ENCODE measurements at regions not wholly inside any gene's neighbourhood (a gene's known extent, or its start where the extent isn't known, plus 50 kb on each side); places are given as distances from the start of the nearest gene placed in this dataset.
A peak's percentile ranks its signal among the peaks of the same experiment; 100 is the strongest.

DNA sequence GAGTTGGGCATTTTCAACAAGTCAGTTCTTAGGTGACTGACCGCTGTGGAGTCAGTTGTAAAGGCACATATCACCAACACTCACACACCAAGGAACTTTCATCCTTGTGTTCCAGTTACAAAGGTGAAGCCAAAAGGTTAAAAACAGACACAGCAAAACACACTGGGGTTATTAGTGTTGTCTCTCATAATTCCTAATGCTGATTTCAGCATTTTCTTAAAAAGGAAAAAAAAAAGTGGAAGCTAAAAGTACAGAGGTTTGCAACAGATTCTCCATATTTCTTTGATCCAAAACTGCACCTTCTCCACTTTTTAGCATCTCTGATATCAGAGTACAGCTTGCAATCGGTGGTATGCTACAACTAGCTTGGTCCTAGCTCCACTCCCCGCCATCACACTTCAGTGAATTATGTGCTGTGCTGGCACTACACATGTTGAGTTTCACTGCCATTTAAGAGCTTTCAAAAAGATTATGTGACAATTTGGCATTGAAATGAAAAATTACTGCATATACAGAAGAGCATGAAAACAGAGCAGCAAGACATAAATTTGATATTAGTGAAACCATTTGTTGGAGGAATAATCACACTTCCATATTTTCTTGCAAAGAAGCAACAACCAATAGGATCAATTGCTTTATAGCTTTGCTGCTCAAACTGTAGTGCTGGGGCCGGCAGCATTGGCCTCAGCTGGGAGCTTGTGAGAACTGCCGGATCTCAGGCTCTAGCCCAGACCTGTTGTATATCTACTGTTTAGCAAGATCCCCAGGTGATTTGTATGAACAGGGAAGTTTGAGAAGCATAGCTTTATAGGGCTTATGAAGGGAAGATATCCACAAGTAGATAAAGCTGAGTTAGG, 62.3 kb upstream of the DAPL1 start:
- no peak for DNase-seq (ENCODE audit: low read depth, low spot score)

DNA sequence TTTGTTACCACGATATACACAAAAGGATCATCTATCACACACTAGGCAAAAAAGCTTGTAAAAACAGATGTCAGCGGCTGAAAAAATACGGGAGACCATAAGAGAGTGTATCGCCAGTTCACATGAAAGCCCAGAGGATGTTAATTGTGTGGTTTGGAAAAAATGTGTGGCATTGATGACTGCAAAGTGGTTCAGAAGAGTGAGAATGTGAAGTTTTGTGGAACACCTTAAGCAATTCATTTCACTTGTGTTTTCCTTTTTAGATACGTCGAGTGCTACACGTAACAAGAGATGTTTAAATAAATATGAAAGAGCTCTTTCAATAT, 61.7 kb upstream of the DAPL1 start:
- DNase-seq (ENCODE audit: low read depth, low spot score): no peak

DNA sequence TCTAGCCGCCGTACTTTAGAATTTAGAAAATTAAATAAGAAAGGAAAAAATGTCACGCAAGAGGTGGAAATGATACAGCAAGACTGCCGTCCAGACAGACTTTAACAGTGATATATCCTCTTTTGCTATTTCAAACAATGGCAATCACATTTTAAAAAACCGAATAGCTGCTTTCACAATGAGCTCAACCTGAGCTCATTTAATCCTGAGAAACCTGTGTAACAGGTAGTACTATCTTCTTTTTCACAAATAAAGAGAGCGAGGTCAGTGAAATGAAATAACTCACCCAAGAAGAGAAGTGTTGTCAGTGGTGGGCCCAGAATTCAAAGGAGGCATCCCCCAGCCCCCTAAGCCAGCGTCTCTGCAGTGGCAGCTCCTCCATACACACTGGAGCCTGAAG, 60.7 kb upstream of the DAPL1 start:
- DNase-seq (ENCODE audit: low read depth, low spot score): no peak

DNA sequence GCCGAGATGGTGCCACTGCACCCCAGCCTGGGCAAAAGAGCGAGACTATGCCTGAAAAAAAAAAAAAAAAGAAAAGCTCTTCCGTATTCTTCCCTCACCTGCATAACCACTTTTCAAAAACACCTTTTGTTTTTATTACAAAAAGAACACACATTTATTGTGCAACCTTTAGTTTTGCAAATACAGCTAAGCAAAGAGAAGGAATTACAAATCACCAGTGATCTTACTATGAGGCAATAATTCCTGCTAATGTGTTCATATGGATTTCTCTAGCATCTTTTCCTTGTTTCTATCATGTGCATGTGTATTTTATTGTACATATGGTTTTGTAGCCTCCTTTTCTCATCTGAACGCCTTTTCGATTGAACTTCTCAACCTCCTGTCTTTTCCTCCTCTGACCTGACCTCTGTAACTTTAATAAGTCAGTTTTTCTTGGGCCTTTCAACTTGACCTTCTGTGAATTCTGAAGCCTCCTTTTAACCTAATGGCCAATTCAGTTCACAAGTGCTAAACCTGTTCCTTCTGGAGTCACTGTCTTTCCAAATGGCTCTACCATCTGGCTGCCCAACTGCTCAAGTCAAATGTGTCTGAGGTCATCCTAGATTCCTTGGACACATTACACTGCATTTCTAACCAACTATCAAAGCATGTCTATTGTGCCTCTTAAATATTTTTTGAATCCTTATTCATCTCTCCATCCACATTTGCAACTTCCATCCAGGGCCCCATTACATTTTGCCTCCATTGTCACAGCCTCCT, 59.1 kb upstream of the DAPL1 start:
- no peak for DNase-seq (ENCODE audit: low read depth, low spot score)

DNA sequence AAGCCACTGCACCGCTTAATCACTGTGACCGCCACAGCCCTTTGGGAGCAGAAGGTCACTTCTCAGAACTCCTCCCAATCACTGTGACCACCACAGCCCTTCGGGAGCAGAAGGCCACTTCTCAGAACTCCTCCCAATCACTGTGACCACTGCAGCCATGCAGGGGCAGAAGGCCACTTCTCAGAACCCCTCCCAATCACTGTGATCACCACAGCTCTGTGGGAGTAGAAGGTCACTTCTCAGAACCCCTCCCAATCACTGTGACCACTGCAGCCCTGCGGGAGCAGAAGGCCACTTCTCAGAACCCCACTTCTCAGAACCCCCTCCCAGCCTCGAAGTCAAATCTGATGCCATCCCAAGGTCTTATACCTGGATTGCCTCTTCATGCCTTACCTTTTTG, 56.8 kb upstream of the DAPL1 start:
- no peak for DNase-seq (ENCODE audit: low read depth, low spot score)

DNA sequence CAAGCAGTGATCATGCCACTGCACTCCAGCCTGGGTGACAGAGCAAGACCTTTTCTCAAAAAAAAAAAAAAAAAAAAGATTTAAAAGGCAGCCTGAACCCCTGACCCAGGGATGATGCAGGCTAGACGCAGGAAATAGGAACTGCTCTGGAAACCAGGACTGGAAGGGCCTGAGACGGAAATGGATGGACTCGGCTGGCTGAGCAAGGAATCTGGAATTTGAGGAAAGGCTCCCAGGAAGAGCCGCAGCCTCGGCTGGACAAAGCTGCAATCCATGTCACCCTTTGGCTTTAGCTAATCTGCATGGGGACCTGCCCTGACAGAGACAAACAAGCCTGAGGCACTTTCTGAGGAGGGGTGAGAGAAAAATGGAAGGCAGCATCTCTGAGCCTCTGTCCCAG, 55.0 kb upstream of the DAPL1 start:
- DNase-seq (ENCODE audit: low read depth, low spot score): no peak

DNA sequence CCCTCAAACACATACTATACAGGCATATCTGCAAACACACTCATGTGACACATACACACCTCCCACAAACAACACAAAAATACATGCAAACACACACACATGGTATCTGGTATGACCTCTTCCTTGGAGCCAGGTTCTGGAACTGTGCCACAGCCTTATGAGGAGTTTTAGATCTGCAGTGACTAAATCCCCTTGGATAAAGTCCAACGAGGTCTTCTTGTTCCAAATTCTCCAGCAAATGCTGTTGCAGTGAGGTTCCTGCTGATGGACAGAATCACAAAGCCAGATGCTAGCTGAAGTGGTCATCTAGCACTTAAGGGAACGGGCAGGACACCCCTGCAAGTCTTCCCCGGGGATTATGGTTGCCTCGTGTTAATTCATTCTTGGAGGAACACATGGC, 54.5 kb upstream of the DAPL1 start:
- no peak for DNase-seq (ENCODE audit: low read depth, low spot score)

DNA sequence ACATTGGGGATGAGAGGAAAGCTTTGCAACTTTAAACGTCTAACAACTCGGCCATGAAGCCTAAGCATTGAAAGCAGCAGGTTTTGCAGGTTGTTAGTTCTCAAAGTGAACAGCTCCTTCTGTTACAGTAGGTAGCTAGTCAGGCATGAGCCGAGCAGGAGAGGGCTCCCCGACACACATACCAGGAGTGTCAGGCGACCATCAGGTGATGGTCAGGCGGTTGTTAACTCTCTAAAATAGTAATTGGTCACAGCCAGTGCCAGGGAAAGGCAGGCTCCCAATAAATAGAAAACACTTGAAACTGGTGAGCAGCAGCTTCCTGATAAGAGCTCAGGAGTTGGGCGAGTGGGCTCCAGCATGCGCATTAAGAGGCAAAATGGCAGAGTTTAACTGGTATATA, 53.5 kb upstream of the DAPL1 start:
- no peak for DNase-seq (ENCODE audit: low read depth, low spot score)

DNA sequence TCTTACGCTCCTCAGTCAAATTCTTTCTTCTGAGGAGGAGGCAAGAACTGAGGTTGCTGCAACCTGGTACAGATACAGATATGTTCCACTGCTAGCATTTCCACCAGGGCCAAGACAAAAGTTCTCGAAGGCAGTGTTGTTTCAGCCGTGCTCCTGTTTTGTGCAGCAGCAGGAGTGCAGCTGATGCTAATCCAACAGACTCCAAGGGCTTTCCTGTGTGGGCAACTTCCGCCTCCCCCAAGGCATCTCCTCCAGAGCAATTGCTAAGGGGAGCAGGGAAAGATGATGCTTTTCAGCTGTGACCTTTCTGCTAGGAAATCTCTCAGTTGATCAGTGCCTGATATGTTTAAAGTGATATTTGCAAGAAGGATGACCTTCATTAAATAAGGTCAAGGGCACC, 52.6 kb upstream of the DAPL1 start:
- DNase-seq (ENCODE audit: low read depth, low spot score): no peak

DNA sequence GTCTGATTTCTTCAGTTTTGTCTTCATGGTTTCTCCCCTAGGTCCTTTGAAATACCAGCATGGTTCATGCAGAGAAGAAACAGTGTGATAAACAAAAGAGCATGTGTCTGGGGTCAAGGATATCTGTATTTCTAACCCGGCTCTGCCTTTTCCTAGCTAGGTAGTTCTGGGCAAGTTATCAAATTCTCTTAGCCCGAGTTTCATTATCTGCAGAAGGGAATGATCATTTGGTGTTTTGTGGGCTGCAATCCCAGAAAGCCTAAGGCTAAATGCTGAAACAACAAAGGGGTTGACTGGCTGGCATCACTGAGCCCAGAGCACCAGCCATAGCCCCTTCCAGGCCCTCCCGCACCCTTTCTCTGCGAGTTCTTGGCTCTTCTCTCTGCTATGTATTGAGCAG, 51.7 kb upstream of the DAPL1 start:
- DNase-seq (ENCODE audit: low read depth, low spot score): no peak

DNA sequence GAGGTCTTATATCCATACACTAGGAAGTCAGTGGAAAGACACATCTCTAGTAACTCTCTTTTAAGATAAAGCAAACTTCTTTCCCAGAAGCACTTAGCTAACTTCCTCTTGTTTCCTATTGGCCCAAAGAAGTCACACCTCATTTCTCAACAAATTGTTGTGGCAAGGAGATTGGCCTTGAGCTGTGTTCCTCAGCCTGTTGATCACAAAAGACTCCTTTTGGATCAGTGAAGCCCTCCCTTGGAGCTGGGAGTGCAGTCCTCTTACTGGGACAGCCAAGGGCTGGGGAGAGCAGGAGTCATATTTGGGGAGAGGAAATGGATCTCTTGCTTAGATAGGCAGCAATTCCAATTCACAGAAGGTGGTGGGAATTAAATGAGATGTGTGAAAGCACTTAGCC, 51.2 kb upstream of the DAPL1 start:
- DNase-seq (ENCODE audit: low read depth, low spot score): no peak

DNA sequence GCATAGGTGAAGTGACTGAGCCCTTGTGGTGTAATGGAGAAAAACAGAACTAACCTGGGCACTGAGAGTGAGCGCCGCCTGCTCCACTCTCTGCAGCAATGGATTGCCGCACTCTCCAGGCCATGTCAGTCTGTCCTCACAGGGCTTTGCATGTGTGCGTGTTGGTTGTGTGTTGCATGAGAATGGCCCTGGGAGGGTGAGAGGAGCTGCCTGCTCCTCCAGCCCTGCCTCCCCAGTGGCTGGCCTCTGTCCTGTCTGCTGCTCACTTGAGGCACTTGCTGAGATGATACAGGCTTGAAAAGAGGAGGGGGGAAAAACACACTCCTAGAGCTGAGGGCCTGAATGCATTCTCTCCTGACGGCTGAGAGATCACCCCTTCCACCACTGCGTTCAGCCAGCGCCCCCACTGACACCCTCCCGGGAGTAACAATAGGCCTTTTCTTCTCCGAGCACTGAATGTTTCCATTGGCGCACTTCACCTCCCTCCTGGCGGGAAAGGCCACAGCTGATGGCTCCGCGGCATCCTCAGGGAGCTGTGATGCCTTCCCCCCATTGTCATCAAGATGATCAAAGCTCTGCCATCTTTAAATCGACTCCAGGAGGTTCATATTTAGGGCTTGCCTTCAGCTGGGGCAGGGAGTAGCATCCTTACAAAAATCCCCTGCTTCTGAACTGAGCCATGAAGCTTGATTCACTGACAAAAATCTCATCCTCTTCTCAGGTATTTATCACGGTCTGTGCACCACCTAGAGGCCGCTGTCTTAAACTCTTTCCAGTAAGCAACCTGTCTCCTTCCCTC, 49.9 kb upstream of the DAPL1 start:
- DNase-seq (ENCODE audit: low read depth, low spot score): peak; percentile 50
